Left lung (tissue), 4 donors: ENCODE measurements at regions not wholly inside any gene's neighbourhood (a gene's known extent, or its start where the extent isn't known, plus 50 kb on each side); places are given as distances from the start of the nearest gene placed in this dataset.

Experiments used
- ATAC-seq: fragments of 200-7000 bp; cut with Tn5 transposase; one replicate; pipeline ENCODE4 v1.9.1; 2020; ENCODE audit warnings: moderate library complexity
- DNase-seq, 4 donors: peaks; one replicate each; pipeline ENCODE4 v3.0.0-alpha.2; 2013 to 2020
- H3K27ac ChIP-seq, 2 donors: fragments of 200-600 bp; sonication (generic) in 1 of 2; one replicate each; pipeline versions ENCODE4 v1.5.0 to v1.8.0; 2020 to 2021
- H3K27me3 ChIP-seq, 2 donors: fragments of 200-600 bp; sonication (generic) in 1 of 2; one replicate each; pipeline versions ENCODE4 v1.5.0 to v1.8.0; 2020 to 2021
- H3K36me3 ChIP-seq, 2 donors: fragments of 200-600 bp; sonication (generic) in 1 of 2; one replicate each; pipeline versions ENCODE4 v1.5.0 to v1.8.0; 2020 to 2021
- H3K4me1 ChIP-seq, 2 donors: fragments of 200-600 bp; one replicate each; pipeline ENCODE4 v1.8.0; 2021
- H3K4me3 ChIP-seq, 2 donors: fragments of 200-600 bp; sonication (generic) in 1 of 2; one replicate each; pipeline versions ENCODE4 v1.5.0 to v1.8.0; 2020 to 2021; ENCODE audit warnings: mild to moderate bottlenecking in 1 of 2
- H3K9me3 ChIP-seq, 2 donors: fragments of 200-600 bp; sonication (generic) in 1 of 2; one replicate each; pipeline versions ENCODE4 v1.5.0 to v1.8.0; 2020 to 2021
- CTCF ChIP-seq, 2 donors: fragments of 200-600 bp; sonication (generic) in 1 of 2; IDR thresholded peaks; one replicate each; pipeline versions ENCODE4 v1.5.0 to v1.8.0; 2021; ENCODE audit warnings: antibody characterized with exemption in 2 of 2
- intact Hi-C, 2 donors: fragments of 100-400 bp; cut with DNase I; formaldehyde crosslinking; loops; one replicate each; pipeline versions ENCODE4 v1.11.2 to v1.14.2; 2022
- donor health status: DM: no; HTN: yes; CAD: no.
- donor health status: DM: no; HTN: no; CAD: no.

DNA sequence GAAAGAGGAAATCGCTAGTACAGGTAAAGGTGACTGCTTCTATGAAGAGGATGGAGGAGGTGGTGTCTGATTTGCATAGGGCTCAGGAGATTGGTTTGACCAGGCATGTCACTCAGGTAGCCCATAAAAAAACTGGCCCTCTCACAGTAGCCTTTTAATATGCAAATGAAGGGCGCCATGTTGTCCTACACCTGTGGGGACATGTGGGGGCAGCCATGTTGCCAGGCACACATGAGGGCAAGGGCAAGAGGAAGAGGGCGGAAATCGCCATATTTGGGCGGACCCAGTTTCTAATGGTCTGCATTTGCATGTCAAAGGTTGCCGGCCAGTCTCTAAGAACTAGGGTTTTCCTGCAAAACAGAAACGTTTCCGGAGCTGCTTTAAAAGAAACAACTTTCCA is 1330.6 kb downstream of the DSC3 start:
- intact Hi-C loops: no loop called here
- no peaks in the 10 kb centered on the region for H3K36me3 ChIP-seq
- H3K4me1 ChIP-seq: no peaks in the 10 kb centered on the region
- no peak for TF ChIP-seq CTCF (IDR thresholded peaks at IDR 0.05)
- DNase-seq (peak in 1 of 4 donors; percentile 11), ATAC-seq (no peak)
- H3K27ac ChIP-seq: no peak overlapping the region
- no peaks in the 10 kb centered on the region for H3K27me3 ChIP-seq
- no peak overlapping the region for H3K4me3 ChIP-seq
- H3K9me3 ChIP-seq: no peaks in the 10 kb centered on the region

GRCh38 chr18:29693334-29693733 is 1349.2 kb downstream of the DSC3 start:
- TF ChIP-seq CTCF (IDR thresholded peaks at IDR 0.05): no peak
- Histone ChIP-seq H3K36me3 (no peaks in the 10 kb centered on the region), H3K4me3 (no peak overlapping the region), H3K4me1 (no peaks in the 10 kb centered on the region), H3K9me3 (no peaks in the 10 kb centered on the region), H3K27ac (no peak overlapping the region), H3K27me3 (no peaks in the 10 kb centered on the region)
- no peak for ATAC-seq
- intact Hi-C loops: no loop called here
- DNase-seq: no peak

- H3K4me3 ChIP-seq: no peak overlapping the region
- peaks cover 0 to 9% of the 10 kb centered on the region in 2 donors for H3K9me3 ChIP-seq
- intact Hi-C loops: no loop called here
- no peak for DNase-seq
- no peak for TF ChIP-seq CTCF (IDR thresholded peaks at IDR 0.05)
- no peak overlapping the region for H3K27ac ChIP-seq
- no peaks in the 10 kb centered on the region for H3K4me1 ChIP-seq
- ATAC-seq: no peak
- no peaks in the 10 kb centered on the region for H3K27me3 ChIP-seq
- H3K36me3 ChIP-seq: no peaks in the 10 kb centered on the region
These were observed 1361.0 kb downstream of the DSC3 start for GRCh38 chr18:29681578-29681977.

- Histone ChIP-seq H3K27me3 (no peaks in the 10 kb centered on the region), H3K36me3 (no peaks in the 10 kb centered on the region), H3K4me3 (no peak overlapping the region), H3K9me3 (peaks cover 0 to 6% of the 10 kb centered on the region in 2 donors), H3K27ac (no peak overlapping the region), H3K4me1 (no peaks in the 10 kb centered on the region)
- DNase-seq: no peak
- ATAC-seq: no peak
- intact Hi-C loops: no loop called here
- no peak for TF ChIP-seq CTCF (IDR thresholded peaks at IDR 0.05)
These were observed 1378.1 kb downstream of the DSC3 start for GRCh38 chr18:29664278-29665036.

DNA sequence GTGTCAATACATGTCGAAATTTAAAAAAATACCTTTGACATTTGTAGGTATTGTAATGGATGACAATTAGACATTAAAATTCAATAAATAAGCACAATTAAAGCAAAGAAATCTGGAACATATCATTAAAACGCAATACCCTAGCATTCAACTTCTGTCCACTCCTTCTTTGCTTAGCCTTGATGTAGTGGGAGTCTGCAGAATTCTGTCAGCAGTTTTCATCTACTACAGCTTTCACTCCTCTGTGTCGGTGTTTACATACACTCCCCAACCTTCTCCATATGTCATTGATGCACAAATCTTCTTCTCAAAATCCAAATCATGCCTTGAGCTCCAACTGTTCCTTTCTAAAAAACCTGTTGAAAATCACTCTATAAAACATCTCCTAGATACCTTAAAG is 1380.6 kb downstream of the DSC3 start:
- no peak for DNase-seq
- Histone ChIP-seq H3K4me3 (no peak overlapping the region), H3K4me1 (no peaks in the 10 kb centered on the region), H3K27me3 (no peaks in the 10 kb centered on the region), H3K36me3 (no peaks in the 10 kb centered on the region), H3K27ac (no peak overlapping the region), H3K9me3 (peaks cover 0 to 6% of the 10 kb centered on the region in 2 donors)
- intact Hi-C loops: no loop called here
- ATAC-seq: no peak
- TF ChIP-seq CTCF (IDR thresholded peaks at IDR 0.05): no peak
